NCI-H2081 (cell line): ENCODE measurements at regions not wholly inside any gene's neighbourhood (a gene's known extent, or its start where the extent isn't known, plus 50 kb on each side); places are given as distances from the start of the nearest gene placed in this dataset.
"Not testable (repeated sequence)": the region's sequence is repeated elsewhere in the genome, so short reads cannot be mapped to it uniquely, and the experiment has no call there.

ENCODE experiments used
- DNase-seq, 2 experiments: peaks; one replicate each; lab custom pipeline; 2025; lab: John Stamatoyannopoulos, UW

GRCh38 chr11:38582151-38582550 lies 1984.1 kb upstream of the RAG2 start:
- DNase-seq, result no peak

- DNase-seq, result no peak
Measured at GRCh38 chr11:38577769-38578168, 1979.7 kb upstream of the RAG2 start.

- no peak for DNase-seq
Measured at GRCh38 chr11:38562562-38562961, 1964.5 kb upstream of the RAG2 start.

GRCh38 chr11:38553148-38553547 lies 1955.1 kb upstream of the RAG2 start:
- DNase-seq, result no peak

GRCh38 chr11:38547462-38547861 lies 1949.4 kb upstream of the RAG2 start:
- no peak for DNase-seq

GRCh38 chr11:38543986-38544385 lies 1946.0 kb upstream of the RAG2 start:
- no peak for DNase-seq

GRCh38 chr11:38543311-38543710 lies 1945.3 kb upstream of the RAG2 start:
- DNase-seq, result no peak

GRCh38 chr11:38538866-38539680 lies 1941.0 kb upstream of the RAG2 start:
- DNase-seq, result no peak

- no peak for DNase-seq
Measured at GRCh38 chr11:38530226-38530625, 1932.2 kb upstream of the RAG2 start.

- DNase-seq, result no peak
Measured at GRCh38 chr11:38524945-38525344, 1926.9 kb upstream of the RAG2 start.

- DNase-seq, result no peak
Measured at GRCh38 chr11:38517991-38518390, 1920.0 kb upstream of the RAG2 start.

- not testable (repeated sequence) for DNase-seq
Measured at GRCh38 chr11:38512830-38513229, 1914.8 kb upstream of the RAG2 start.

- DNase-seq, result peak in 1 of 2 experiments; percentile 54
Measured at GRCh38 chr11:38510041-38510440, 1912.0 kb upstream of the RAG2 start.

- DNase-seq, result no peak
Measured at GRCh38 chr11:38503876-38504275, 1905.8 kb upstream of the RAG2 start.

- DNase-seq, result no peak
Measured at GRCh38 chr11:38498721-38499120, 1900.7 kb upstream of the RAG2 start.

GRCh38 chr11:38491986-38492385 lies 1894.0 kb upstream of the RAG2 start:
- no peak for DNase-seq

- DNase-seq, result no peak
Measured at GRCh38 chr11:38481391-38481790, 1883.4 kb upstream of the RAG2 start.

- DNase-seq, result no peak
Measured at GRCh38 chr11:38476808-38477575, 1879.0 kb upstream of the RAG2 start.

- no peak for DNase-seq
Measured at GRCh38 chr11:38461751-38462150, 1863.7 kb upstream of the RAG2 start.

- no peak for DNase-seq
Measured at GRCh38 chr11:38460896-38461295, 1862.9 kb upstream of the RAG2 start.

- DNase-seq, result no peak
Measured at GRCh38 chr11:38460429-38460828, 1862.4 kb upstream of the RAG2 start.

- no peak for DNase-seq
Measured at GRCh38 chr11:38456371-38456770, 1858.3 kb upstream of the RAG2 start.

- DNase-seq, result peak; percentile 73 to 81
Measured at GRCh38 chr11:38448284-38448683, 1850.2 kb upstream of the RAG2 start.
